ENCODE measurements at regions not wholly inside any gene's neighbourhood (a gene's known extent, or its start where the extent isn't known, plus 50 kb on each side); places are given as distances from the start of the nearest gene placed in this dataset.

DNA sequence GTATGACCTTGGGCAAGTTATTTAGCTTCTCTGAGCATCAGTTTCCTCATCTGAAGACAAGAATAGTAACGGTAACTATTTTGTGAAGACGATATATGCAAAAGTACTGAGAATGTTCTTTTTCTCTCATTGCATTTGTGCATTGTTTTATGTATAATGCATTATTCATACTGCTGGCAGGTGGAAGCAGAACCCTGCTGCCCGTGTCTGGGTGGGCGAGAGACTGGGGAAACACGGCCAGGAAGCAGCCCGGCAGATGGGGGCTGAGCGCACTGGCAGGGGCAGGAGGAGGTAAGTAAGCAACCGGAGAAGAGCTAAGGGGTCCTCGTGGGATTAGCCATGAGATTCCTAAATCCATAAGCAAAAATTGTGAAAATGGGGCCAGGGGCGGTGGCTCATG, 115.8 kb upstream of the MED13L start:
- H4K20me1 ChIP-seq (ENCODE audit: insufficient read depth, low read length), result no peaks in the 10 kb centered on the region
- H3K4me2 ChIP-seq (ENCODE audit: low read depth, low read length), result no peak overlapping the region
- H3K9ac ChIP-seq (ENCODE audit: insufficient read depth, low read depth, low read length), result no peak overlapping the region
- H3K36me3 ChIP-seq (replicated peaks in 1 of 2; ENCODE audit: control insufficient read depth in 1 of 2, insufficient read depth in 2 of 2, low read length in 2 of 2), result no peaks in the 10 kb centered on the region
- ChIA-PET CTCF (ENCODE audit: low intra/inter-chr PET ratio, low total read pairs) (no interaction called here), POLR2A (no interaction called here)
- H3K27ac ChIP-seq (ENCODE audit: extremely low read length, insufficient read depth, low read length), result no peak overlapping the region
- DNase-seq (ENCODE audit: low spot score) (no peak), FAIRE-seq (no peak), ATAC-seq (no peak)
- no peaks in the 10 kb centered on the region for H3K79me2 ChIP-seq (ENCODE audit: insufficient read depth, low read length)
- peaks cover 10% of the 10 kb centered on the region for H3K4me1 ChIP-seq (ENCODE audit: insufficient read depth, low read length)
- in situ Hi-C loops (cut with HindIII; ENCODE audit: extremely low pct_ligation_motif_present, low pct_unique_long_range_greater_than_20kb) (no loop called here), intact Hi-C loops (cut with micrococcal nuclease; ENCODE audit: unreplicated experiment) (no loop called here)
- no peak overlapping the region for H3K4me3 ChIP-seq (replicated peaks in 1 of 3; ENCODE audit: insufficient read depth in 1 of 3, low read depth in 2 of 3, low read length in 3 of 3)
- H3K27me3 ChIP-seq (ENCODE audit: control insufficient read depth in 1 of 2, insufficient read depth in 2 of 2, low read length in 2 of 2), result peaks cover 0 to 4% of the 10 kb centered on the region in 2 experiments; a peak in 2 of 5 replicates
- no peaks in the 10 kb centered on the region for H3K9me3 ChIP-seq (ENCODE audit: low read length)
- TF ChIP-seq, protein P1, sequence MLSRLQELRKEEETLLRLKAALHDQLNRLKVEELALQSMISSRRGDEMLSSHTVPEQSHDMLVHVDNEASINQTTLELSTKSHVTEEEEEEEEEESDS (CRISPR knock-in tag; IDR thresholded peaks at IDR 0.05; ENCODE audit: borderline replicate concordance), result no peak
- TF ChIP-seq KLF15 (CRISPR knock-in tag; IDR thresholded peaks at IDR 0.05; ENCODE audit: borderline replicate concordance) (no peak), SRSF9 (IDR thresholded peaks at IDR 0.05; ENCODE audit: borderline replicate concordance, insufficient read depth, low read depth, low read length, poor library complexity, severe bottlenecking) (no peak), ZNF598 (CRISPR knock-in tag; IDR thresholded peaks at IDR 0.05; ENCODE audit: borderline replicate concordance) (no peak), SMYD3 (CRISPR knock-in tag; IDR thresholded peaks at IDR 0.05) (no peak), CHCHD3 (CRISPR knock-in tag; IDR thresholded peaks at IDR 0.05) (no peak), GZF1 (CRISPR knock-in tag; IDR thresholded peaks at IDR 0.05) (no peak)
- TF ChIP-seq, protein P2, sequence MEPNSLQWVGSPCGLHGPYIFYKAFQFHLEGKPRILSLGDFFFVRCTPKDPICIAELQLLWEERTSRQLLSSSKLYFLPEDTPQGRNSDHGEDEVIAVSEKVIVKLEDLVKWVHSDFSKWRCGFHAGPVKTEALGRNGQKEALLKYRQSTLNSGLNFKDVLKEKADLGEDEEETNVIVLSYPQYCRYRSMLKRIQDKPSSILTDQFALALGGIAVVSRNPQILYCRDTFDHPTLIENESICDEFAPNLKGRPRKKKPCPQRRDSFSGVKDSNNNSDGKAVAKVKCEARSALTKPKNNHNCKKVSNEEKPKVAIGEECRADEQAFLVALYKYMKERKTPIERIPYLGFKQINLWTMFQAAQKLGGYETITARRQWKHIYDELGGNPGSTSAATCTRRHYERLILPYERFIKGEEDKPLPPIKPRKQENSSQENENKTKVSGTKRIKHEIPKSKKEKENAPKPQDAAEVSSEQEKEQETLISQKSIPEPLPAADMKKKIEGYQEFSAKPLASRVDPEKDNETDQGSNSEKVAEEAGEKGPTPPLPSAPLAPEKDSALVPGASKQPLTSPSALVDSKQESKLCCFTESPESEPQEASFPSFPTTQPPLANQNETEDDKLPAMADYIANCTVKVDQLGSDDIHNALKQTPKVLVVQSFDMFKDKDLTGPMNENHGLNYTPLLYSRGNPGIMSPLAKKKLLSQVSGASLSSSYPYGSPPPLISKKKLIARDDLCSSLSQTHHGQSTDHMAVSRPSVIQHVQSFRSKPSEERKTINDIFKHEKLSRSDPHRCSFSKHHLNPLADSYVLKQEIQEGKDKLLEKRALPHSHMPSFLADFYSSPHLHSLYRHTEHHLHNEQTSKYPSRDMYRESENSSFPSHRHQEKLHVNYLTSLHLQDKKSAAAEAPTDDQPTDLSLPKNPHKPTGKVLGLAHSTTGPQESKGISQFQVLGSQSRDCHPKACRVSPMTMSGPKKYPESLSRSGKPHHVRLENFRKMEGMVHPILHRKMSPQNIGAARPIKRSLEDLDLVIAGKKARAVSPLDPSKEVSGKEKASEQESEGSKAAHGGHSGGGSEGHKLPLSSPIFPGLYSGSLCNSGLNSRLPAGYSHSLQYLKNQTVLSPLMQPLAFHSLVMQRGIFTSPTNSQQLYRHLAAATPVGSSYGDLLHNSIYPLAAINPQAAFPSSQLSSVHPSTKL (CRISPR knock-in tag; IDR thresholded peaks at IDR 0.05), result no peak
- BruUV-seq (replicated peaks), result no TSS peak
- 59% methylated on average over 10 of the region's 10 CpGs for WGBS (ENCODE audit: low lambda C conversion rate)
- no peak overlapping the region for H2AFZ ChIP-seq (ENCODE audit: low read length)
